A673 (cell line): ENCODE measurements at regions not wholly inside any gene's neighbourhood (a gene's known extent, or its start where the extent isn't known, plus 50 kb on each side); places are given as distances from the start of the nearest gene placed in this dataset.

ENCODE experiments used
- CTCF ChIP-seq: fragments of 300-800, 200-600 bp; sonication (generic); conservative IDR thresholded peaks from 2 replicates; pipeline ENCODE4 v1.5.1; 2017; ENCODE audit warnings: low read depth, mild to moderate bottlenecking, antibody characterized with exemption, low read length, moderate library complexity, mixed read lengths
- EZH2 ChIP-seq: fragments of 200-600 bp; sonication (generic); IDR thresholded peaks from 2 replicates; pipeline ENCODE4 v1.6.1; 2017; ENCODE audit warnings: borderline replicate concordance, low read depth, mild to moderate bottlenecking, mixed read lengths, antibody characterized with exemption, low read length; ENCODE audit not compliant: poor library complexity, severe bottlenecking

- no peak for TF ChIP-seq CTCF
- no peak for TF ChIP-seq EZH2
Observed at GRCh38 chr3:25292595-25292994, 135.5 kb upstream of the RARB start.
